ENCODE measurements at regions not wholly inside any gene's neighbourhood (a gene's known extent, or its start where the extent isn't known, plus 50 kb on each side); places are given as distances from the start of the nearest gene placed in this dataset.

DNA sequence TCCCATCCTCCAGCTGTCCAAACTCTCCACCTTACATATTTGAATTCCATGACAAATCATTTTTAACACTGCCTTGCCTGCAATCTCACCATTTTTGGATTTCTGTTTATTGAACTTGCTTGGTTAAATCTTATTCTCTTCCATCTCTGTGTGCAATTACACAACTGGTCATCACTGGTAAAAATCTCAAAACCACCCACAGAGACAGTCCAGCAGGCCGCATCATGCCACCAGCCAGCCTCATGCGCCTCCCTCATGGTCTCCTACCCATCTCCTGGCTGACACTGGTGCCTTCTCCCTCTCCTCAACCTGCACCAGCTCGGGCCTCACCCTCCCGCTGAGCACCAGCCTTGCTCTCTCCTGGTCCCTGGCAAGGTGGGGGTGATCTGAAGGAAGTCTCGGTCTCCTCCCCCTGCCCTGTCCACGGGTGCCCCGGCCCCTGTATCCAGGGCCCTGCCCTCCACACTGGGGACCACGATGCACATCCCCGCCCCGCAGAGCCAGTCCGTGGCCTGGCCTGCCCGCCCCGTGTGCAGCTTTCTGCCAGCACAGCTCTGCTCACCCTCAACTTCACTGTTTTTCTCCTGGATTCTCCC lies 92.0 kb downstream of the THBS2 start:
- H3K4me3 ChIP-seq (ENCODE audit: low read depth, low read length): no peak overlapping the region
- no peak for DNase-seq (ENCODE audit: low read depth)
- TF ChIP-seq, protein P1, sequence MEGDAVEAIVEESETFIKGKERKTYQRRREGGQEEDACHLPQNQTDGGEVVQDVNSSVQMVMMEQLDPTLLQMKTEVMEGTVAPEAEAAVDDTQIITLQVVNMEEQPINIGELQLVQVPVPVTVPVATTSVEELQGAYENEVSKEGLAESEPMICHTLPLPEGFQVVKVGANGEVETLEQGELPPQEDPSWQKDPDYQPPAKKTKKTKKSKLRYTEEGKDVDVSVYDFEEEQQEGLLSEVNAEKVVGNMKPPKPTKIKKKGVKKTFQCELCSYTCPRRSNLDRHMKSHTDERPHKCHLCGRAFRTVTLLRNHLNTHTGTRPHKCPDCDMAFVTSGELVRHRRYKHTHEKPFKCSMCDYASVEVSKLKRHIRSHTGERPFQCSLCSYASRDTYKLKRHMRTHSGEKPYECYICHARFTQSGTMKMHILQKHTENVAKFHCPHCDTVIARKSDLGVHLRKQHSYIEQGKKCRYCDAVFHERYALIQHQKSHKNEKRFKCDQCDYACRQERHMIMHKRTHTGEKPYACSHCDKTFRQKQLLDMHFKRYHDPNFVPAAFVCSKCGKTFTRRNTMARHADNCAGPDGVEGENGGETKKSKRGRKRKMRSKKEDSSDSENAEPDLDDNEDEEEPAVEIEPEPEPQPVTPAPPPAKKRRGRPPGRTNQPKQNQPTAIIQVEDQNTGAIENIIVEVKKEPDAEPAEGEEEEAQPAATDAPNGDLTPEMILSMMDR (IDR thresholded peaks at IDR 0.05; ENCODE audit: control insufficient read depth, extremely low read depth, insufficient read depth): no peak

DNA sequence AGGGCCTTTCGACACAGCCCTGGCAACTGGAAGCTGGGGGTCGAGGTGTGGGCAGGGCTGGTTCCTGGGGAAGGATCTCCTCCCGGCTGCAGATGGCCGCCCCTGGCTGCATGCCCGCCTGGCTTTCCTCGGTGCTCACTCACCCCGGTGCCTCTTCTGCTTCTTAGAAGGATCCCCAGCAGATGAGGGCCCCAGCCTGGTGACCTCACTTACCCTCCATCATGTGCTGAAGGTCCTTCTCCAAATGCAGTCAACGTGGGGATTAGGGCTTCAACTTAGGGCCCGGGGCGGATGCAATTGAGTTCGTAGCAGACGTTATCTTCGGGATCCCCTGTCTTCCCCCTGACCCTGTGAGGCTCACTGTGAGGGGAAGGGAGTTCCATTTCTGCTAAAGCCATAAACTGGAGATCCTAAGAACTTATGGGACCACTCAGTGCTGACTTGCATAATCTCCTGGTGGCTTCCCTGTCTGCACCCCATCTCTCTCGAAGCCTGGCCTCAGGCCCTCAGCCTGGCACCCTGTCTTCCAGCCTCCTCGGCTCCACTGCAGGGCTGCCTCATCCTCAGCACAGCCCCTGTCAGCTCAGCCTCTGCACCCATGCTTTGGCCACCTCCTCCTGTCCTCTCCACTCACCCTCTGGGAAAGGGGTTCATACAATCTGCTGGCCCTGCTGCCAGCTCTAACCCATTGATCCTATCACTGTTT lies 92.6 kb downstream of the THBS2 start:
- TF ChIP-seq, protein P1 (IDR thresholded peaks at IDR 0.05; ENCODE audit: control insufficient read depth, extremely low read depth, insufficient read depth): no peak
- DNase-seq (ENCODE audit: low read depth): no peak
- no peak overlapping the region for H3K4me3 ChIP-seq (ENCODE audit: low read depth, low read length)

DNA sequence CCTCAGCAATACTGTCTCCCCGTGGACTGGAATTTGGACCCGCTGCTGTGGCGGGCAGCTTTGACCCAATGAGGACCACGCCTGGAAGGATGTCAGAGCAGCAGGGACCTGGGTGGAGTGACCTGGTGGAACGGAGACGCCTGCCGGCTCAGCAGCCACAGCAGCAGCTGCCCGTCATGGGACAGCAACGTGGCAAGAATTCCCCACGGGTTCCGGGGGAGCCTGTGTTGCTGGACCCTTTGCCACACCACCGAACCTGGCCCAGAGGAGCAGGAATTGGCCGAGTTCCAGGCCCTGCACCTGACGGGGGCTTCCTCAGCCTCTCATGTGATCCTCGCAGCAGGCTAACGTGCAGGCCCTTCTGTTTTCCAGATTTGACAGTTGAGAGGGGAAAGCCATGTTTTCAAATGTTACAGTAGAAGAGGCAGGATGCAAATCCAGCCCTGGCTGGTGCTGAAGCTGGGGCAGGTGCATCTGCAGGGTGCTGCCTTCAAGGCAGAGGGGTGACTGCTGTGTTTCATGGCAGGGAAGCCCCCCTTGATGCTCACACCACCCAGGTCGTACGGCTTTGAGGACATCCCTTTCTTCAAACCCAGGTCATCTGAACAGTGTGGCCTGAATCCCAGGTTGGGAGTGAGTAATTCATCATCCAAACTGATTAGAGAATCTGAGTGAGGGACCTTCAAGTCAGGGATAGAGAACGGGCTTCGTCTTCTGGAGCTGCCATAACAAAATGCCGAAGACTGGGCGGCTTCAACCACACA lies 93.4 kb downstream of the THBS2 start:
- DNase-seq (ENCODE audit: low read depth): no peak
- no peak overlapping the region for H3K4me3 ChIP-seq (ENCODE audit: low read depth, low read length)
- TF ChIP-seq, protein P1 (IDR thresholded peaks at IDR 0.05; ENCODE audit: control insufficient read depth, extremely low read depth, insufficient read depth): no peak

DNA sequence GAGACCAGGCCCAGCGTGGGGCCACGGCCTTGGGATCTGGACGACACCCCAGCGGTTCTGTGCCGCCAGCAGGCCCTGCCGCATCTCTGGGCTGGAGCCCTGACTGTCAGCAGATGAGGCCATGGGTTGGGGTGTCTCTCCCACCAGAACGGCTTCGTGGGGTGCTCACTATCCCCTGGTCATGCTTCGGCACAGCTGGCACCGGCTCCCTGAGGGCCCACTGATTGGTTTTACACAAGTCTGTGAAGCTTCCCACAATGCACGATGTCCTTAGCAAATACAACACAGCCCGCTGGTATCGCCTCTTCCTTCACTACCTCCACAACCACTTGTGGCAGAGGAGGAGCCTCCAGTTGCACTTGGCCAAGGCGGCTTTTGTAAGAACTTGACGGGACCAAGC lies 94.3 kb downstream of the THBS2 start:
- no peak overlapping the region for H3K4me3 ChIP-seq (ENCODE audit: low read depth, low read length)
- no peak for DNase-seq (ENCODE audit: low read depth)
- TF ChIP-seq, protein P1 (IDR thresholded peaks at IDR 0.05; ENCODE audit: control insufficient read depth, extremely low read depth, insufficient read depth): no peak

DNA sequence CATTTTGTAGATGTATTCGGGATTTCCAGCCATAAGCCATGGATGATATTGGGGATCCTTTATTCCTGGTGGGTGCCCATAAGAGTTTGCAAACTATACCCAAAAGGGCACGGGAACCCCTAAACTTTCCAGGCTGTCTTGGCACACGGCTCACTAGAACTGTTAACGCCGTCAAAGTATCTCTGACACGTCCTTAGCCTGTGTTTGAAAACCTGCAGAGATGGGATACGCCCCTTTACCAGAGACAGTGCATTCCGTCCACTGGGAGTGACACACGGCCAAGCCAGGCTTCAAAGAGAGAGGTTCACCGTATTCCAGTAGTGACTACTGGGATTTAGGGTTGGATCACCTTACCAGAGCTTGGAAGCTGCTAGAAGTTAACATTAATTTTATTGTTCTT lies 95.0 kb downstream of the THBS2 start:
- H3K4me3 ChIP-seq (ENCODE audit: low read depth, low read length): no peak overlapping the region
- no peak for DNase-seq (ENCODE audit: low read depth)
- TF ChIP-seq, protein P1 (IDR thresholded peaks at IDR 0.05; ENCODE audit: control insufficient read depth, extremely low read depth, insufficient read depth): no peak

DNA sequence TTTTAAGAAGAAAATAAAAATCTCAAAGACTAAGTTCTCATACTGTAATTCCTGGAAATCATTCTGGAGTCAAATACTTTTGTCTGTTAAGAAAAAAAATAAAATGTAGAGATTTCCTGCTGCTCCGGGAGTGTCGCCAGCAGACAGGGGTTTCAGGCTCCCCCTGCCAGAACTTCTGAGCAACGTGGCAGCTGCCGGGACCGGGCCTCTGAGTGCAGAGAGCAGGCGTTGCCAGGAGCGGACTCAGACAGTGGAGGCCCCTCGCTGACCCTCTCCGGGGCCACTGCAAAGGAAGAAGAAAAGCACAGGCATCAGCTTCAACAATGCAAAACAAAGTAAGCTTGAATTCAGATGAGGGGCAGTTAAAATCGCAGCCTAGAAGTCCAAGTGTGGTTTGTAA lies 95.5 kb downstream of the THBS2 start:
- no peak for DNase-seq (ENCODE audit: low read depth)
- TF ChIP-seq, protein P1 (IDR thresholded peaks at IDR 0.05; ENCODE audit: control insufficient read depth, extremely low read depth, insufficient read depth): no peak

More for the DNA sequence above, 95.5 kb downstream of the THBS2 start:
- H3K4me3 ChIP-seq (ENCODE audit: low read depth, low read length): no peak overlapping the region

All from LNCaP clone FGC (cell line).